NCI-H1092 treated with DMSO at 0.1 percent for 48 hours (cell line): ENCODE measurements at regions not wholly inside any gene's neighbourhood (a gene's known extent, or its start where the extent isn't known, plus 50 kb on each side); places are given as distances from the start of the nearest gene placed in this dataset.

Experiments used
- DNase-seq: peaks from one replicate; lab custom pipeline; 2025; lab: John Stamatoyannopoulos, UW

- no peak for DNase-seq
These were observed 113.8 kb upstream of the ANKRD55 start for GRCh38 chr5:56346741-56347535.

GRCh38 chr5:56346044-56346710 lies 113.0 kb upstream of the ANKRD55 start:
- DNase-seq = no peak

- no peak for DNase-seq
These were observed 112.2 kb upstream of the ANKRD55 start for GRCh38 chr5:56345352-56345751.

GRCh38 chr5:56344594-56344993 lies 111.5 kb upstream of the ANKRD55 start:
- no peak for DNase-seq

- no peak for DNase-seq
These were observed 110.9 kb upstream of the ANKRD55 start for GRCh38 chr5:56343988-56344387.

- no peak for DNase-seq
These were observed 109.5 kb upstream of the ANKRD55 start for GRCh38 chr5:56342616-56343015.

- no peak for DNase-seq
These were observed 107.3 kb upstream of the ANKRD55 start for GRCh38 chr5:56340196-56340980.

GRCh38 chr5:56339732-56340131 lies 106.6 kb upstream of the ANKRD55 start:
- no peak for DNase-seq

- no peak for DNase-seq
These were observed 104.7 kb upstream of the ANKRD55 start for GRCh38 chr5:56337715-56338319.

GRCh38 chr5:56335212-56335611 lies 102.1 kb upstream of the ANKRD55 start:
- DNase-seq = no peak

- DNase-seq = no peak
These were observed 97.7 kb upstream of the ANKRD55 start for GRCh38 chr5:56330806-56331205.

GRCh38 chr5:56330167-56330566 lies 97.0 kb upstream of the ANKRD55 start:
- no peak for DNase-seq

- no peak for DNase-seq
These were observed 96.5 kb upstream of the ANKRD55 start for GRCh38 chr5:56329652-56330051.

- no peak for DNase-seq
These were observed 95.8 kb upstream of the ANKRD55 start for GRCh38 chr5:56328753-56329560.

GRCh38 chr5:56327809-56328208 lies 94.7 kb upstream of the ANKRD55 start:
- DNase-seq = no peak

GRCh38 chr5:56326770-56327169 lies 93.6 kb upstream of the ANKRD55 start:
- DNase-seq = no peak

GRCh38 chr5:56326116-56326515 lies 93.0 kb upstream of the ANKRD55 start:
- DNase-seq = no peak

GRCh38 chr5:56325039-56325438 lies 91.9 kb upstream of the ANKRD55 start:
- no peak for DNase-seq

GRCh38 chr5:56323505-56323904 lies 90.4 kb upstream of the ANKRD55 start:
- DNase-seq = no peak

GRCh38 chr5:56322592-56322991 lies 89.5 kb upstream of the ANKRD55 start:
- no peak for DNase-seq

- DNase-seq = no peak
These were observed 88.2 kb upstream of the ANKRD55 start for GRCh38 chr5:56321236-56321881.
